SK-N-SH (cell line): ENCODE measurements at regions not wholly inside any gene's neighbourhood (a gene's known extent, or its start where the extent isn't known, plus 50 kb on each side); places are given as distances from the start of the nearest gene placed in this dataset.

Experiments
- CTCF ChIP-seq: fragments of 200-600 bp; sonication (generic); IDR thresholded peaks from 2 replicates; pipeline ENCODE4 v1.6.1; 2017; ENCODE audit warnings: antibody characterized with exemption, mild to moderate bottlenecking, moderate library complexity
- EP300 ChIP-seq, 2 experiments: IDR thresholded peaks; 2 replicates each; pipeline versions ENCODE4 v1.4.0 to v1.6.1; 2012; ENCODE audit warnings: borderline replicate concordance in 1 of 2, low read depth in 1 of 2, low read length in 1 of 2
- JUND ChIP-seq: IDR thresholded peaks from 2 replicates; pipeline ENCODE4 v1.4.0; 2012
- MXI1 ChIP-seq: IDR thresholded peaks from 2 replicates; pipeline ENCODE4 v1.6.1; 2012; ENCODE audit warnings: mild to moderate bottlenecking, low read depth, low read length, improper control_type of control experiment
- RAD21 ChIP-seq: IDR thresholded peaks from 2 replicates; pipeline ENCODE4 v1.6.1; 2012; ENCODE audit warnings: mild to moderate bottlenecking, low read length
- RCOR1 ChIP-seq: fragments of 150-350 bp; IDR thresholded peaks from 2 replicates; pipeline ENCODE4 v1.6.1; 2017; ENCODE audit warnings: antibody characterized with exemption, low read length
- RFX5 ChIP-seq: IDR thresholded peaks from 2 replicates; pipeline ENCODE4 v1.6.1; 2012; ENCODE audit warnings: mild to moderate bottlenecking, improper control_type of control experiment, low read length
- SMC3 ChIP-seq: IDR thresholded peaks from 2 replicates; pipeline ENCODE4 v1.6.1; 2012; ENCODE audit warnings: low read depth, low read length, improper control_type of control experiment
- TAF1 ChIP-seq: IDR thresholded peaks from 2 replicates; pipeline ENCODE4 v1.6.1; 2012; ENCODE audit warnings: low read depth, mild to moderate bottlenecking, low read length, moderate library complexity, borderline replicate concordance
- TCF12 ChIP-seq: IDR thresholded peaks from 2 replicates; pipeline ENCODE4 v1.4.0; 2012
- TEAD4 ChIP-seq: IDR thresholded peaks from 2 replicates; pipeline ENCODE4 v1.4.0; 2012; ENCODE audit warnings: mild to moderate bottlenecking, borderline replicate concordance; ENCODE audit not compliant: insufficient read depth
- YY1 ChIP-seq: IDR thresholded peaks from 2 replicates; pipeline ENCODE4 v1.4.0; 2012; ENCODE audit warnings: low read depth, mild to moderate bottlenecking
- TF ChIP-seq, protein P1 (sequence below): IDR thresholded peaks from 2 replicates; pipeline ENCODE4 v1.6.1; 2012; ENCODE audit warnings: mild to moderate bottlenecking, low read depth, low read length, moderate library complexity

DNA sequence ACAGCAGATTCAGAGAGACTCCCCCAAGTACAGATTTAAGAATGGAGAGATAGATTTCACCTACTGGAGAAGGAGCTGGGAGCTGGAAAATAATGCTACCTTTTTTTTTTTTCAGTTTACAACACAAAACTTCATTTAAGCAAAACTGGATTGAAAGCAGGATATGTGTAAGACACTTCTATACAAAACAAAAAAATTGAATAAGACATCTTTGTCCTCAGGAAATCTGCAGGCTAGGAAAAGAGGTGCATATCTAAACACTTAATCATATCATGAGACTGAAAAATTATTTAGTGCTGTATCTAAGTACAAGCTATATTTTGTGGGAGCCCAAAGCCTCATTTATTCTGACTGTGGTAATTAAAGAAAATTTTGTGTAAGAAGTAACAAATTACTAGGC, 516.1 kb downstream of the ZIC1 start:
- TF ChIP-seq TEAD4 (no peak), SMC3 (no peak), EP300 (IDR thresholded peaks at IDR 0.05; ENCODE audit: borderline replicate concordance in 1 of 2, low read depth in 1 of 2, low read length in 1 of 2) (no peak), CTCF (no peak), JUND (no peak), TAF1 (no peak), RFX5 (no peak), RAD21 (no peak), MXI1 (no peak), RCOR1 (no peak), YY1 (no peak), TCF12 (no peak)
- TF ChIP-seq, protein P1, sequence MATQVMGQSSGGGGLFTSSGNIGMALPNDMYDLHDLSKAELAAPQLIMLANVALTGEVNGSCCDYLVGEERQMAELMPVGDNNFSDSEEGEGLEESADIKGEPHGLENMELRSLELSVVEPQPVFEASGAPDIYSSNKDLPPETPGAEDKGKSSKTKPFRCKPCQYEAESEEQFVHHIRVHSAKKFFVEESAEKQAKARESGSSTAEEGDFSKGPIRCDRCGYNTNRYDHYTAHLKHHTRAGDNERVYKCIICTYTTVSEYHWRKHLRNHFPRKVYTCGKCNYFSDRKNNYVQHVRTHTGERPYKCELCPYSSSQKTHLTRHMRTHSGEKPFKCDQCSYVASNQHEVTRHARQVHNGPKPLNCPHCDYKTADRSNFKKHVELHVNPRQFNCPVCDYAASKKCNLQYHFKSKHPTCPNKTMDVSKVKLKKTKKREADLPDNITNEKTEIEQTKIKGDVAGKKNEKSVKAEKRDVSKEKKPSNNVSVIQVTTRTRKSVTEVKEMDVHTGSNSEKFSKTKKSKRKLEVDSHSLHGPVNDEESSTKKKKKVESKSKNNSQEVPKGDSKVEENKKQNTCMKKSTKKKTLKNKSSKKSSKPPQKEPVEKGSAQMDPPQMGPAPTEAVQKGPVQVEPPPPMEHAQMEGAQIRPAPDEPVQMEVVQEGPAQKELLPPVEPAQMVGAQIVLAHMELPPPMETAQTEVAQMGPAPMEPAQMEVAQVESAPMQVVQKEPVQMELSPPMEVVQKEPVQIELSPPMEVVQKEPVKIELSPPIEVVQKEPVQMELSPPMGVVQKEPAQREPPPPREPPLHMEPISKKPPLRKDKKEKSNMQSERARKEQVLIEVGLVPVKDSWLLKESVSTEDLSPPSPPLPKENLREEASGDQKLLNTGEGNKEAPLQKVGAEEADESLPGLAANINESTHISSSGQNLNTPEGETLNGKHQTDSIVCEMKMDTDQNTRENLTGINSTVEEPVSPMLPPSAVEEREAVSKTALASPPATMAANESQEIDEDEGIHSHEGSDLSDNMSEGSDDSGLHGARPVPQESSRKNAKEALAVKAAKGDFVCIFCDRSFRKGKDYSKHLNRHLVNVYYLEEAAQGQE, result no peak
